ENCODE measurements at regions not wholly inside any gene's neighbourhood (a gene's known extent, or its start where the extent isn't known, plus 50 kb on each side); places are given as distances from the start of the nearest gene placed in this dataset.
"Not testable (repeated sequence)": the region's sequence is repeated elsewhere in the genome, so short reads cannot be mapped to it uniquely, and the experiment has no call there.

DNA sequence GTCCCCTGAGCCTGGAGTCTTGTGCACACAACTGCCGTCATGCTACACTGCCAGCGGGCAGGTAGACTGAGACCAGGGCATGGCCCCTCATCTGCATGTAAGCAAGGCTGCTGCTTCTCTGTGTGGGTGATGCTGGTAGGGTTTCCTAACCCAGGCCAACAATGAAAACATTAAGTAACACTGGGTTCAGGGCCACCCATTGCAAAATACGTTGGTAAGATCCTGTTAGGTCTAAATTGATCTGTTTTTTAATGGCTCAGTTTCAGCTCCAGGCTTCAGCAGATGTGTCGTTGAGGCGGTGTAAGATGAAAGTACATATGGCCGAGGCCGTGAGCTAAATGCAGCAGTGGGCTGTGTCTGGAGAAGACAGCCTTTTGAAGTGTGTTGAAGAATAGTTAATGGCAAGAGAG lies 383.4 kb downstream of the IRS2 start:
- DNase-seq (ENCODE audit: low read depth in 3 of 3, low spot score in 1 of 3) = no peak

DNA sequence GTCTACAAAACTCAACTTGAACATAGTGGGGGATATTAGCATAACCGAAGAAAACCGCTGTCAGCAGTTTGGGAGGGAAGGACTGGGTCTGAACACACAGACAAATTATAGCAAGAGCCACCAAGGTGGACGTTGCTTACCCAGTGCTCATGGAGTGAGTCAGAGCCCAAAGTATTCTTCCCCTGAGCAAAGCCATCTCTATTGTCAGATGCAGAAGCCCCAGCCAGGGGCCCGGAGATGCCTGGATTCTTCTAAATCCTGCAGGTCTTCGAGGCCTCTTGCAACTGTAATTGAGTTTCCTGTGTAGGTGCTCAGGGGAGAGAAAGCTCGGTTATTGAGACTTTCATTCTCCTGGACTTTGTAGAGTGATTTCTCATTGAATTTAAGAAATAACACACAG lies 384.5 kb downstream of the IRS2 start:
- DNase-seq (ENCODE audit: low read depth in 3 of 3, low spot score in 1 of 3) = no peak

DNA sequence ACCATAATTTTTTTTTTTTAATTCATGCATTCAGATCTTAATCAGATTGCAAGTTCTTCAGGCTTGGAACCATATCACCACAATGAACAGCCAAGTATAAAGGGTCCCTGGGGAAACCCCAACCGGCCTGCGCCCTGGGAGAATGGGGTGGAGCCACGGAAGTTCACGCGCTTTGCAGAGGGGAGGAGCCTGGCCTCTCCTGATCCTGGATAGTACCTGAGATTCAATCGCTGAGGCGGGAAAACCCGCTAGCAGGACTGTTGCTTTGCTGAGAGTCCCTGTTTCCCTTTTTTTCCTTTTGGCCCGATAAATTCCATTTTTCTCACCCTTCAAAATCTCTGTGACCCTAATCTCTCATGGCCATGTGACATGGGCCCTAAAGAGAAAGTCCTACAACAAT lies 385.1 kb downstream of the IRS2 start:
- no peak for DNase-seq (ENCODE audit: low read depth in 3 of 3, low spot score in 1 of 3)

- no peak for DNase-seq (ENCODE audit: low read depth in 3 of 3, low spot score in 1 of 3)
These were observed 385.6 kb downstream of the IRS2 start for GRCh38 chr13:109400624-109401257.

GRCh38 chr13:109400209-109400608 lies 386.2 kb downstream of the IRS2 start:
- no peak for DNase-seq (ENCODE audit: low read depth in 3 of 3, low spot score in 1 of 3)

DNA sequence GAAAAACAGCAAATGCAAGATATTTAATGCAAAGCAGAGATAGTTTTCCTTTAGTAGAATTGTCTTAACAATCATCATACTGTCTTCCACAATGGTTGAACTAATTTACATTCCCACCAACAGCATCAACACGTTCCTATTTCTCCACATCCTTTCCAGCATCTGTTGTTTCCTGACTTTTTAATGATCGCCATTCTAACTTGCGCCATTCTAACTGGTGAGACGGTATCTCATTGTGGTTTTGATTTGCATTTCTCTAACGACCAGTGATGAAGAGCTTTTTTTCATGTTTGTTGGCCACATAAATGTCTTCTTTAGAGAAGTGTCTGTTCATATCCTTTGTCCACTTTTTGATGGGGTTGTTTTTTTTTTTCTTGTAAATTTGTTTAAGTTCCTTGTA lies 388.3 kb downstream of the IRS2 start:
- DNase-seq (ENCODE audit: low read depth in 3 of 3, low spot score in 1 of 3) = not testable (repeated sequence)

DNA sequence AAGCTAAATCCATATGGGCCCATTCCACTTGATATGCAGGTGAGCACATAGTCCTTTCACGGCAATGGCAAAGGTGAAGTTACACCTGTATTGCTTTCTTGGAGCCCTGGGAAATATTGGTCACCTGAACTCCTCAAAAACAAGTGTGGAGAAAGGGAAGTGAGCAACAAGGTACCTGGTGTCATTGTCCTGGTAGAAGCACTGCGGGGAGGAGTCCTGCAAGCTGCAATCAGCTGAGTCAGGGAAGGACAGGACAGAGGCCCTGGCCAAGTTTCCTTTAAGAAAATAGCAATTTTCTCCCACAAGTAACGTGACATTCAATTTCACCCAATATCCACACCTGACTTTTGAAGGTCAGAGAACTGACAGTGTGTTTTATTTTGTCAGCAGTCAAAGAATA lies 389.1 kb downstream of the IRS2 start:
- no peak for DNase-seq (ENCODE audit: low read depth in 3 of 3, low spot score in 1 of 3)

DNA sequence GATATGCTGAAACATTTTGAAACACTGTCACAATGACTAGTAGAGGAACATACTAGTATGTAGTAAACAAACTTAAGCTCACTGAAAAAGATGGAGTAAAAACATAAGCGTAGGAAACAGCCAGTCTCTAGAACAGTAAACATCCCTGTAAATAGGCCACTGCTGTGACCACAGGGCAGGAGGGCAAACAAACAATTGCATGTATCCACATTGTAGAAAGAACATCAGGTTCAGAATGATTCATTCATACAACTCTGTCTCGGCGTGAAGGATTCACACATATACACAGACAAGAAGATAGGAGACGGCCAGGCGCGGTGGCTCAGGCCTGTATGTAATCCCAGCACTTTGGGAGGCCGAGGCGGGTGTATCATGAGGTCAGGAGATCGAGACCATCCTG lies 390.1 kb downstream of the IRS2 start:
- no peak for DNase-seq (ENCODE audit: low read depth in 3 of 3, low spot score in 1 of 3)

- DNase-seq (ENCODE audit: low read depth in 3 of 3, low spot score in 1 of 3) = no peak
These were observed 391.4 kb downstream of the IRS2 start for GRCh38 chr13:109395014-109395413.

DNA sequence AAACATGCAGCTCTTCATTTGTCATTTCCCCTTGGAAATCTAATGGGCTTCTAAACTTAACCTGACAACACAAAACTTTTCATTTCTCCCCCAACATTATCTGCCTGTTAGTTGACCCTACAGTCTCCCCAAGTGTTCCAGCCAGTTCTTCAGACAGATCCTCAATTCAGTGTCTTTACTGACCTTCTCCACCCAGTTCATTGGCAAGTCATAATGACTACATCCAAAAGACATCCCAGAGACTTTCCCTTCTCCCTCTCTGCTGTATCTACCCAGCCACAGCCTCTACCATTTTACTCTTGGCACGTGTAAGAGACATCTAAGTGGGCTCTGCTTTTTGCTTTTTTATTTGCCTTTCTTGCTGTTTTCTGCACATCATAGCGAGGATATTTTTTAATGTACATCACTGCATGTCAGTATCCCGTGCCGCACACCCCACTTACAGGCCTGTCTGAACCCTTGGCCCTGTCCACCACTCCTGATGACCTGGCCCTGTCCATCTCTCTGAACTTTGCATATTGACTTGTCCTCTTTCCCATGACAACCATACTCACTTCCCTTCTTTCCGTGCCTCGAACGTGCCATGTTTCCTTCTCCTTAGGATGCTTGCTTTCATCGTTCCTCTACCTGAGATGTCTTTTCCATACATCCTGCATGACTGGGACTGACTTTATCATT lies 391.9 kb downstream of the IRS2 start:
- DNase-seq (ENCODE audit: low read depth in 3 of 3, low spot score in 1 of 3) = no peak

DNA sequence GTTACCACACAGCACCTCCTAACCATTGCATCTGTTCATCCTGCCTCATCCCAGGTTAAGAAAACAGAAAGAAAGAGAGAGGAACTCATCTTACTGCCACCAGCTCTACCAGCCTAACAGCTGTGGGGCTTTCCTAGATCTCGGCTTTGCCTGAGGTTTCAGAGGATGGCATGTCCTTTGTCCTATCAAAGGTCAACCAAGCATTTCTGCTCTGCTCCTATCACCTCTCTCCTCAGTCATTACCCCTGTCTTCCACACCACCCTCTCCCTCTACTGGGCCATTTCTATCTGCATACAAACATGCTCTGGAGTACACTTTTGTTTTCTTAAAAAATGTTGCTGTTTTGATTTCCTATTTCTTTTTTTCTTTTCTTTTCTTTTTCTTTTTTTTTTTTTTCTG lies 393.3 kb downstream of the IRS2 start:
- no peak for DNase-seq (ENCODE audit: low read depth in 3 of 3, low spot score in 1 of 3)

GRCh38 chr13:109390391-109390790 lies 396.0 kb downstream of the IRS2 start:
- no peak for DNase-seq (ENCODE audit: low read depth in 3 of 3, low spot score in 1 of 3)

DNA sequence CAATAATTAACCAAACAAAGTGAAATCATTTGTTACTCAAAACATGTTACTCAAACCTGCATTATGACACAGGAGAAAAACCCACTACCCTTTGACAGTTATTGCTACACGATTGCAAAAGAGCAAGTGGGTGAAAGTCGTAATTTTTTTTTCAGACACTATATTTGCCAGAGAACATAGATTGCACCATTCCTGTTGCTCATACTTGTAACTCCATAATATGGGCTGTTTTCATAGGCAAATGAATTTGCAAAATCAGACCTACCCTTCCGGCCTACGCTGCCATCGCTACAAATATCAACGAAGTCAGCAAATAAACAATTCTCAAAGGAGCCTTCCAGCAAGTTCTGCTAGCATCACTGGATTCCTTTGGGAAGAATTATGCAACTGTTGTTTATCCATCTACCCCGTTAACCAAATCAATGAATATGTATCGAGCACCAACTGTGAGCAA lies 396.5 kb downstream of the IRS2 start:
- DNase-seq (ENCODE audit: low read depth in 3 of 3, low spot score in 1 of 3) = no peak

DNA sequence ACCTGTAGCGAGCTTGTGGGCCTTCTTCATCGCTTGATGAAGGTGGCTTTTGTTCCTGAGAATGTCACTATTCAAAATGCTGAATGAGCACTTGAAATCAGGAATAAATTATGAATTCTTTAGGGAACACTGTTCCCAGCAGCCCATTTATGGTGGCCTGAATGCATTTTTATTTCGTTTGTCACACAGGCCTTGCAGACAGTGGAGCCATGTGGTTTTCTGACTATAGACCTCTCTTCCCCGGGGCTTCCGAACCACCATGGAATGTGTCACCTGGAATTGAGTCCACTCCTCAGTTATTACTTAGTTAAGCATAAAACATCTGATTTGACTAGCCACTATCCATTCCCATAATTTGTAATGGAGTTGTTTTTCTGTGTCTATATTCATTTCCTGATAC lies 396.9 kb downstream of the IRS2 start:
- DNase-seq (ENCODE audit: low read depth in 3 of 3, low spot score in 1 of 3) = no peak

GRCh38 chr13:109387471-109387870 lies 398.9 kb downstream of the IRS2 start:
- DNase-seq (ENCODE audit: low read depth in 3 of 3, low spot score in 1 of 3) = no peak

DNA sequence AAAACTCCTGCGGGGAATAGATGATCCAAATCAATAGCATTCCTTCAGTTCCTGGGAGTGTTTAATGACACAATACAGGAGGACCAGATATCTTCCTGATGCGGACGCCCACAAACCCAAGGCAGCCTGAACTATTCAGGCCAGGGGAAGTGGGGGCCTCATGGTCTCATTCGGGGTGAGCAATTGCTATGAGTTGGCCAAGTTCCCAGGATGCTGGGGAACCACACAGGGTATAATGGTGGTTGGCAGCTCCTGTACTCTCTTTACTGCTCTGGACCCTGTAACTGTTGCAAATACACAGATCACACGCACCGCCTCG lies 401.2 kb downstream of the IRS2 start:
- DNase-seq (ENCODE audit: low read depth in 3 of 3, low spot score in 1 of 3) = no peak

- no peak for DNase-seq (ENCODE audit: low read depth in 3 of 3, low spot score in 1 of 3)
These were observed 401.7 kb downstream of the IRS2 start for GRCh38 chr13:109384491-109385241.

DNA sequence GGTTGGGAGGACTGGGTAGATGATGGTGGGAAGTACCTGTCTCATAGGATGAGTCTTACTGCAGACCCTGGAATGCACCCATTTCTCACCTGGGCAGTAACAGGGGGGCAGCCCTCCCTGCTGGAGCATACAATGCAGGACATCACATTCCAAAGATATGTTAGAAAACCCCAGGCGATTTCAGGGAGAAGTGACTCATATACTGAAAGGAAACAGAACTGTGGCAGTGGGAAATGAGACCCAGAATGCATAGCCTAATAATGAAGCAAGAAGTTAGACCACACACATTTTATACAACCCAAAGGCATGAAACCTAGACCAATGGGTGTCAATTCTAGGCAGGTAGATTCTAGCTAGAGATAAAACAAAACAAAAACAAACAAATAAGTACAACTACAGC lies 402.7 kb downstream of the IRS2 start:
- DNase-seq (ENCODE audit: low read depth in 3 of 3, low spot score in 1 of 3) = no peak

DNA sequence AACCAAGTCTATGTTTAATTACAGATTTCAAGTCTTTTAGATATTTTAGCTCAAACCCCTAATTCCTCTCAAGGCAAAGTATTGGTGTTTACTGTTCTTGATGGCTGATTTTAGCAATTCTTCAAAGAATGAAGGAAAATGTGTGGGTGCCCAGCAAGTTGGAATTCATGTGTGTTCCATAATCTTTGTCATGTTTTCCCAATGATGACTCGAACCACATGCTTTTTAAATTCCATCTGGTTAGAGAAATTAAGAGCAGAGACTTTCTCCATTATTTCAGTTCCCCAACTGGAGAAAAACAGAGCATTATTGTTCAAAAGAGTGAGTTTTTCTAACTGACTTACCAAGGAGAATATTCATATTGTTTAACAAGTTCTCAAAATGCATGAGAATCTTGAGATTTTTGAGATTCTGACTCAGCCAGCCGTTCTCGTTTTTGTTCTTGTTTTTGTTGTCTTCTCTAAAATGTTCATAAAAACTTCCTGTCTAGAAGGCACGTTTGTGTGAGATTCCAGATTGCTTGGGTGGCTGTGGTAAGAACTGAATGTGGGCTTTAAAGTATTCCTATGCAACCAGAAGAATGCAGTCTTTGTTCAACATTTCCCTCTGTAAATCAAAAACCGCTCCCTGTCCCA lies 404.7 kb downstream of the IRS2 start:
- no peak for DNase-seq (ENCODE audit: low read depth in 3 of 3, low spot score in 1 of 3)

- no peak for DNase-seq (ENCODE audit: low read depth in 3 of 3, low spot score in 1 of 3)
These were observed 405.9 kb downstream of the IRS2 start for GRCh38 chr13:109380457-109380856.

DNA sequence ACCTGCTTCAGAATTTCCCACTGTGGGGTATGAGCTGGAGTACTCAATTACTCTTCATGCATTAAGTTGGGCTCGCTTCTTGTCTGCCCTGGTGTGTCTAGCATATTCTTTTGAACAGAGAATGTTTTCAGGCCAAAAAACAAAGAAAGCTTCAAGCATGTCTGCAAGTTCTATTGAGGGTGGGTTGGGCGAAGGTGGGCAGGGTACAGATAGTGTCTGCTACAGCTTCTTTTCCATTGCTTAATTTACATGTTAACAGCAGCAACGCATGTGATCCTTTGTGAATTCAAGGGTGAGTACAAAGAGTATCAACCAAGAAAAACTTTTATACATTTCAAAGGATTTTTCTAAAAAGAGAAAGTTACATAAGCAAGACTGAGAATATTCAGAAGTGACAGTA lies 406.5 kb downstream of the IRS2 start:
- no peak for DNase-seq (ENCODE audit: low read depth in 3 of 3, low spot score in 1 of 3)

GRCh38 chr13:109376936-109377335 lies 409.4 kb downstream of the IRS2 start:
- no peak for DNase-seq (ENCODE audit: low read depth in 3 of 3, low spot score in 1 of 3)
